Mucosa of gallbladder (tissue), 1 donor: ENCODE measurements at regions not wholly inside any gene's neighbourhood (a gene's known extent, or its start where the extent isn't known, plus 50 kb on each side); places are given as distances from the start of the nearest gene placed in this dataset.

Experiments
- DNase-seq: peaks from one replicate; pipeline ENCODE4 v3.0.0-alpha.2; 2020; ENCODE audit warnings: low spot score
- donor health status: DM: no; HTN: no; CAD: no.

DNA sequence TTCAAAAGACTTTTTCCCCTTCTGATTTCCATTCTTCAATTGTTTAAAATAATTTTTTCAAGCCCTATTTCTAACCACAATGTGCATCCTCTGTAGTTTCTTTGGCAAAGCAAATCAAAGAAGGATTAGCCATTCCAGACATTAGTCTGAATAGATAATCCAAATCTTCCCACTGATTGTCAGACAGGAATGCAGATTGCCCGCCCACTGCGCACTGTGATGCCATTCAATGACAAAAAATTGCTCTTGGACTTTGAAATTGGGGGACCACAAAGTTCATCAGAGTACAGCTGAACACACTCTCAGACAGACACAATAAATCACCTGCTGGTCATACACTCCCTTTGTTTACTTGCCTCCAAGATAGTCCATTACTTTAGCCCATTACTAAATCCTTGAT is 216.5 kb upstream of the DKK2 start:
- no peak for DNase-seq

DNA sequence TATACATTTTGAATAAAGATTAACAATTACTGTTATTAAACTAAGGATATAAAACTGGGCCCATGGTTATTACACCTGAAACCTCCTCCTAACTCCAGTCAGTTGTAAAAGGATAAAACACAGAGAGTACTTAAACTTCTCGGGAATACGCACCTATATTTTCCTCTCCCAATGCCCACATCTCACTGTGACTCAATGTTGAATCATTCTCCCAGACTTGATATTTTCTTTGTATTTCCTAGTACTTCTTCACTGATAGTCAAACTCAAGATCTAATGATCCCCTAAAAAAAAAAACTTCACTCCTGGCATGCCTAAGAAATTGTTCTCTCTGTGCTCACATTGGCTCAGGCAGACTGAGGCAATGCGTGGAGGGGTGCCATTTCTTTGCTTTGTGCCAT is 212.5 kb upstream of the DKK2 start:
- DNase-seq: no peak

DNA sequence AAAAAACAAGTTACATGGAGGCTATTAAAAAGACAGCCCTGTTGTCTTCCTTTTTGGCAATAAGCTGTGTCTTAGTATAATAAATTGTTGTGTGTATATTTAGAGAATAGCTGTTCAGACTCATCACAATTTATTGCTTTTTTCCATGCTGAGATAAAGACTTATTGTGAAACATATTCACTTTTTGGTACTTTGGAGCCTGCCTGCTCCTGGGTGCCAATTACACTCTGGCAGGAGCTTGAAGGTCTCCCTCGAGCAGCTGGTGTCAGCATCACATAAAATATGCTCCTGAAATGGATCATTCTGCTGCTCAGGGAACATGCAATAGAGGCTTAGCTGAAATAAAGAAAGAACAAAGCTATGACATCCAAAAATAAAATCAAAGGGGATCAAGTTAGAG is 211.6 kb upstream of the DKK2 start:
- DNase-seq: no peak

DNA sequence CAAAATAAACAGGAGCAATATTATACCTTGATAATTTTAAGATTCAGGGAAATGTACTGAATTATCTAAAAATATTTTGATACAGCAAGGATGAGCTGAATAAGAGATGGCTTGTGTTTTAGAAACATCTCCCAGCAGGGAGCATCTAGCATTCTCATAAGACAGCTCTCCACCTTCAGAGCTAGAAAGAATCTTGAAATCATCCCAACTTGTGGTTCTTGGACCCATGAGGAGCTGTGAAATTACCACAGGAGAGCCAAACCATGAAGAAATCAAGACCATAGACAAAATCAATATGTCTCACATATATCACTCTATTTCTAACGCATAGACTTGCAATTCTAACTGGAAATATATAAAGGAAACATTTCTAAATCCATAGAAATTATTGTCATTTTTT is 210.6 kb upstream of the DKK2 start:
- DNase-seq: no peak

DNA sequence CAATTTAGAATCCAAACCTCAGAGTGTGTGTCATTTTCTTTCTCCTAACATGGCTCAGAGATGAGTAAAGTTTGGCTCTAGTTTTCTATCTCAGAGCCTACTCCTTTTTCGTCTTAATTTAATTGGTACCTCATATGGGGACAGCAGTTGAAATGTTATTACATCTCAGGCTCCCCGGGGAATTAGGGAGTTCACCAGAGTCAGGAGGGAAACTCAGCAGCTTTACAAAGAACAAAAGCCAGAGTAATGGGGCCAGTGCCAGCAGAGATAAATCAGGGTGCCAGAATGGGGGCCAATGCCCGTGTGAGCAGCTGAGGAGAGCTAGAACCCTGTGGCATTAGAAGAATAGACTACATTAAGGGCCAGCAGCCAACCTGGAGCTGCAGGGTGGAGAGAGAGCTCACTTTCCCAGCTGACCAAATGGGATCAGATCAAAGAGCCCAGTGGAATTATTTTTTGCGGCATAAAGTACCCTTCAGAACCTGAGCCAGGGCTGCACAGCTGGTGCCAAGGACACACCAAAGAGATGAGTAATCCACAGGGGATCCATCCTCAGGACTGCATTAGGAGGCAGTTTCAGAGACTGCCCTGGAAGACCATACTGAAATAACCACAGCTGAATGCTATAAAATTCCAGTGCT is 207.1 kb upstream of the DKK2 start:
- no peak for DNase-seq

DNA sequence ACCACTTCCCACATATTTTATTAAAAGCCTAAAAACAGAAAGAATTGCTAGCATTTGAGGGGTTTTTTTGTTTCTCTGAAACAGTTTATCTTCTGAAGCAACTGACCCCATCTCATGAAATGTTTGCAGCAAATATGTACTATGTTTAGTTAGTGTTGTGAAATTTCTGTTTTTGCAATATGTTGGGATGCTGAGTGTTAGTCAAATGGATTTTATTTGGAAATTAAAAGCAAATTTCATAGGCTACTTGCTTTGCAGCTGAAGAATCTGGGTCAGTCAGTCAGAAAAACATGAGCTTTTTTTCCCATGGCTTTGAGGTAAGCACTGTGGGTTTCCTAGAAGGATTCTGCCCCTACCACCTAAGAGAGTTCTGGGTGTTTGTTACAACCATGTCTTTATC is 184.9 kb upstream of the DKK2 start:
- no peak for DNase-seq

DNA sequence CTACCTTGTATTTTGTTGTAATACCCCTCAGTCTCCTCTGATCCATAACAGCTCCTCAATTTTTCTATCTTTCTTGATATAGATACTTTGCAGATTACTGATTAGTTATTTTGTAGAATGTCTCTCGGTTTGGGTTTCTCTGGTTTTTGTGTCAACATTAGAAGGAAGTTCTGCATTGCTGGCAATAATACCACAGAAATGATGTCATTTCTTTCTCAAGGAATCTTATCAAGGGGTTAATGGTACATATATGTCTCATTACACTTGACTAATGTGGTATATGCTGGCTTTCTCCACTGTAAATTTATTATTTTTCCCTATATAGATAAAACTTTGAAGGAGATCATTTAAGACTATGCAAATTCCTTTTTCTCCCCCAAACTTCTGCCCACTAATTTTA is 183.6 kb upstream of the DKK2 start:
- DNase-seq: no peak

DNA sequence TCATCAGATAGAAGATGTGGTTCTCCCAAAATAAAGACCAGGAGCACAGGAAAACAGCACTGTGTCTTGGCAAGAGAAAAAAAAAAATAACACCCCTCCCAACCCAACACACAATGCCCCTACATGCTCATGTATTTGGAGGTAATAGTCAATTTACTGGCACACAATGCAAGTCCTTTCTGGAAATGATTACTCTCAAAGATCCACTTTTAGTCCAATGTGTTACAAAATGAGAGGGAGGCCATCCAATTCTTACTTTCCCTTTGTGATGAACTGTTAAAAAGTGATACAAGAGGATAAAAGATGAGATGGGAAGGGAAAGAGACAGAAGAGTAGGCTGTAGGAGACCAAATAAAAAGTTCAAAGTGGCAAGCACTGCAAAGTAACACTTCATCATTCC is 180.3 kb upstream of the DKK2 start:
- DNase-seq: no peak

DNA sequence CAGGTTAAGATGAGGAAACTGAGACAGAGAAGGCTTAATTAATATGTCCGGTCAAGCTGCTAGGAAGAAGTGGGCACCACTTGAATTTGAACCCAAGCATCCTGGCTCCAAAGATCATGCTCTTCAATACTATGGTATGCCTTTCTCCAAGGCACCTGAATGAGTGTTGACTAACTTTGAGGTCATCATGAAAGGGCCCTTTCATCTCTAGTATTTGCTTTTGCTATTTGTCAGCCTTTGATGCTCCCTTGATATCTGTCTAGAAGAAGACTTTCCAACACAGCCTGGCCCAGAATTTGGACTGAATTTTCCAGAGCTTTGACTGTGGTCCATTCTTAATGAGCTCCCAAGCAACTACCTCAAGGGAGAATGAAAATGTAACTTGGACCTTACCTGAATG is 179.1 kb upstream of the DKK2 start:
- DNase-seq: no peak

DNA sequence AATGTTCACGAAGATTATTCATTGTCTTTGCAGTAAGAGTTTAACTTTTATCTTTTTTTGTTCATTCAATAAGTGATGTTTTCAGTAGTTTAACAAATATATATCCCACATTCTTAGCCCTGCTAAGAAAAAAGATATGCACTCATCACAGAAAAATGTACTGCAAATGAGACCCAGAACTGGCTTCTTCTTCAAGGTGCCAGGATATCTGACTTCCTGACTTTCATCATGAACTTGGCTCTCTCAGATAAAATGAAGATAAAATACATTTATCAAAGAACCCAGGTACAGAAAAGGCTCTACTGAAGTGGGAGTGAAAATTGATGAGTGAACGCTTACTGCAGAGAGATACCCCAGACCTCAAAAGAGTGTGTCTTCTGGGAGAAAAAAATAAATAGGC is 177.8 kb upstream of the DKK2 start:
- no peak for DNase-seq

DNA sequence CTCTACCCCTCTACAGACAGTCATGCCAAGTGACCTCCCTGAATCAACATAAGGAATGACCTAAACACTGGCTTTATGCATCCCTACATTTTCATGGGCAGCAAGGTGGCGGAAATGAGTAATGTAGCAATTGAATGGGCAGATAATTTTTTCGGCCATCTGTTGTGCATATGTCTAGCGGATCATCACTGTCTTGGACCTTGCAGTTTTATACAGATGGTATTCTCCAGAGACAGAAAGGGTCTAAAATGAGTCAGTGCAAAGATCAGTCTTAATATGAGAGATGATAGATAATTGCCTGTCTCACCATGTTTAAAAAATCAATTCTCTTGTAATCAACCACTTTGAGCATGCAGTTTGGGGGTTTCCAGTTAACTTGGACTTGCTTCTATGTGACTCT is 177.3 kb upstream of the DKK2 start:
- no peak for DNase-seq

DNA sequence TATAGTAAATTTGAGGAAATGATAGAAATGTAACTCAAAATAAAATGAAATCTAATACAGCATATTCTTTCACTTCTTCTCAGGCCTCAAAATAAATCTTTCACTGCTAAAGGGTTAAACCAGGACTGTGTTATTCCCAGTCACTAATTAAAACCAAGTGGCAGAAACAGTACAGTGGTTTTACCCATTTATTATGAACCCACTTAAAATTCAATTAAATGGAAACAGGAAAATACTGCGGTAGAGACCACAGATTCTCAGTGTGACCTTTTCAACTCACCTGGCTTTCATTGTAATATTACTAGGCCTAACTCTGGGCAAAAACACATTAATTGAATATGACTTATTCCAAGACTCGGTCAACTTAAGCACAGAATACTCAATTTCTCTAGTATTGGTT is 176.5 kb upstream of the DKK2 start:
- DNase-seq: no peak

DNA sequence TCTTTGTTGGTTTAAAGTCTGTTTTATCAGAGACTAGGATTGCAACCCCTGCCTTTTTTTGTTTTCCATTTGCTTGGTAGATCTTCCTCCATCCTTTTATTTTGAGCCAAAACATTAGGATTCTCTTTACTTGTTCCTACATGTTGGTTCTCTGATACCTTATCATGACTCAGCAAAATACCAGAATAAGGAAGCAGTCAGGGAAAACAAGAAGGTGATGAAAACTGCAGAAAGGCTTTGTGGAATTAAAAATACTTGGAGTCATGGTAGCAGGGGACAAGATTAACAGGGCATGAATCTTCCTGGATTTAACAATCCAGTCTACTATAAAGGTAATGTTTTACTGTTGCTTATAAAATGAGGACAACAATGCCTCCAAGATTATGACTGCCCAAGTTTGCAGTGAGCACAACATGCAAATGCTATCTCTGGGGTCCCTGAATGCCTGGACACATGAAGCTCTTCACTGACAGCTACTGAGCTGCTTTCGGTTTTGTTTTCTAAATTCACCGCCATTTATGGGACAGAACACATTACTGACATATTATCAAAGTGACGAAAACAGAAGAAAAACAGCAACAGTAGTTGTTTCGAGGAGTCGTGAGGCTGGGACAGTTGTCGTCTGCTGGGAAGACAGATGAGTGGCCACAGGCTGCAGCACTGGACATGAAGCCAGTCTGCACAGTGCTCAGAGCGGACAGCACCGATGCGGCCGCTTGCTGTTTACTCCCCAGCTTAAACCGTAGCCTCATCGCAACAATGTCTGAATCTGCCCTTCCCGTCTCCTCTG is 174.5 kb upstream of the DKK2 start:
- DNase-seq: no peak

DNA sequence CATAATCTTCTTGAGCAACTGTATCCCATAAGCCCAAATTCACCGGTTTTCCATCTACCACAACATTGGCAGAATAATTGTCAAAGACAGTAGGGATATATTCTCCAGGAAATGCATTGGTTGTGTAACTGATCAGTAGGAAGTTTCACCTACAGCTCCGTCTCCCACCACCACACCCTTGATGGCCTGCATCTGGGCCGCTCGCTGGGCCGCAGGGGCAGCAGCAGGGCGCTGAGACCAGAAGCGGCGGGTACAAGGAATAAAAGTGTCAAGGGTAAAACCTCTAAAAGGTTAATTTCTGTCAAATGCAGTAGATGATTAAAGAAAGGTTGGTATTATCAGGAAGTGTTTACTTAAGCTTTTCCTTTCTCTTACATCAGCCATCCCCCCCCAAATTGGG is 167.6 kb upstream of the DKK2 start:
- DNase-seq: no peak

DNA sequence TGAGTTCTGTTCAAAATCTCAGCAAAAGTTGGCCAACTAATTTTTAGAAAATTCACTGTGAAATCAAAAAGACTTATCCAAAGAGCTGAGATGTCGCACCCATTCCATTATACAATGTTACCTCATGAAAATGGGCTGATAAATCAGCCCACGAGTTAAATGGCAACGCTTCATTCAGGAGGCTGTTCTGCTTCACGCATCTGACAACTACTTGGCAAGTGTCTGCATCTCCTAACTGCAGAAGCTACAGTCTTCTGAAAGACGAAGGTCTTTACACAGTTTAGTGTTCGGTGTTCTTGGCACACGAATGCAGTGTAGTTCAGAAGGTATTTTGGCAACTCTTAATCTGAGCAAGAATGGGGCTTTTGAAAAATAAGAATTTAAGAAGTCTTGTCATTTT is 166.6 kb upstream of the DKK2 start:
- DNase-seq: no peak

DNA sequence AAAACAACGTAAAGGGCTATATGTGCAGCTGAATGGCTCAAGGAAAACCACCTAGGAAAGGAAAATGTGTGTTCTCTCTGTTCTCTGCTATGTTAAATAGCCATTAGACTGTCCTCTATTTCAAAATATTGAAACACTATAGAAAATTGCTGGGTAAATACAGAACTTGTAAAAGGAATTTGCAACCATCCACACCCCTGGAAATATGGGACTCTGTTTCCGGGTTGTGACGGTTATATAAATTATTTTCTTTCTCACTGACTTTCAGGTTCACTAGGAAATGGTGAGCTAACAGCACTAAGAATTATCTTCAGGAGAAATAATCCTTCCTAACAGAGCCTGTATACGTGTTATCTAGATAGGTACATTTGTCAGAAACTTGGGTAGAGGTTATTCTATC is 161.0 kb upstream of the DKK2 start:
- no peak for DNase-seq

DNA sequence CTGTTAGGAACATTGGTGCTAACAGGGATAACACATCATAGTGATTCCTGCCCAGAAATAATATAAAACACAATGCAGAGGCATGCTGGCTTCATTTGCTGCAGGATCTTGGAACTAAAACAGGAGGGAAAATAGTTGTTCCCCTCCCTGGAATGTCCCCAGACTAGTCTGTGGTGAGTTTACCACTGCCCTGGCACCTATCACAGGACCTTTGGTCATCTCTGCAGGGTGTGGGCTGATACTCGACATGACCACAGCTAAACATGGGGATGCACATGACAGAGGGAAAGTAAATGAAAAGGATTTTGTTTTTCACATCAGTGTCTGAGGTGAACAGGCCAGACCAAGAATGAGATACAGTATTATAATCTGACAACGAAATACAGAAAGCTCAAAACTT is 160.2 kb upstream of the DKK2 start:
- no peak for DNase-seq

DNA sequence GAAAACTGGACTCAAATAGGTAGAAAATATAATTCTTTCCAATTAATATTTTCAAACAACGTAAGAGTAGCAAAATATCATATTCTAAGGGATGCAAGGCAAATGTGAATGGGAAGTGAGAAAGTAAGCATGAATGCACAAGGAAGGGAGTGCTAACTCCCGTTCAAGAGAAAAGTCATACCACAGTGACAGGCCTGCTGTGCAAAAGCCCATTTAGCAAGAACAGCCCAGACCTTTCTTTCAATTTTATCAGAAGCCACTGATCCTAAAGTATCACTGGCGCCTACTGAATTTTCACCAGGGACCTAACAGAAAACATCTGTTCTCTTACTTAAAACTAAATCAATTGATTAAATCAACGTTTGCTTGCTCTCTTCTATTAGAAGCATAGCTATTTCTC is 157.9 kb upstream of the DKK2 start:
- DNase-seq: no peak

DNA sequence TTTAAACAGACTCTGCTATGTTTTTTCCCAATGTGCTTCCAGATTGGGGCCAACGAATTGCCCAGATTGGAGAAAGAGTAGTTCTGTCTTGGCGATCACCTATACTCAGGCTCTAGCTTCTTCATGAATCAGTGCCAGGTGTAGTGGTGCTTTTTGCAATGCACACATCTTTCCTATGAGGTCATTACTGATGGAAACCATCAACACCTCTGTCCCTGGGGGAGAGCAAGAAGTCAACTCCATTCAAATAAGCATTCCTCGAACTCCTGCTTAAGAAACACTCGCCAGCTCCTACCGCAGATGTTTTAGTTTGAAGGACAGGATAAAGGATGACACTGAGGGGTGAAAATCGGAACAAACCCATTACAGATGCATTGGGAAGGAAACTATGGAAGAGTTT is 156.5 kb upstream of the DKK2 start:
- no peak for DNase-seq

DNA sequence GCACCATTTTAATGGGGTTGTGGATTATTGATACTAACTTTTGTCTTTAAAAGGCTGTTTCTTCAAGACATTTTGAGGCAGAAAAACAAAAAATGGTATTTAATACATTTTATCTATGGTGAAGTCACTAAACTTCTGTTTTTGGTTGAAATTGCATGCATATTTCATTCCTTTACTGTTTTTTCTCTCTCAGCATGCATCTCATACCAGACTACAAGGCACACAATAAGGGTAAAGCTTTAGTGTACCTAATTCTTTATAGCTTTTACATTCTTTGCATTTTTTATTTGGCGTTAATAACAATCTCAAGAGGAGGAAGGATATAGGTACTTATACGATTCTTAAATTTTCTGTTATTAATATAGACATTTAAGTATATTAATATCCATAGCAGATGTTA is 151.0 kb upstream of the DKK2 start:
- DNase-seq: no peak

DNA sequence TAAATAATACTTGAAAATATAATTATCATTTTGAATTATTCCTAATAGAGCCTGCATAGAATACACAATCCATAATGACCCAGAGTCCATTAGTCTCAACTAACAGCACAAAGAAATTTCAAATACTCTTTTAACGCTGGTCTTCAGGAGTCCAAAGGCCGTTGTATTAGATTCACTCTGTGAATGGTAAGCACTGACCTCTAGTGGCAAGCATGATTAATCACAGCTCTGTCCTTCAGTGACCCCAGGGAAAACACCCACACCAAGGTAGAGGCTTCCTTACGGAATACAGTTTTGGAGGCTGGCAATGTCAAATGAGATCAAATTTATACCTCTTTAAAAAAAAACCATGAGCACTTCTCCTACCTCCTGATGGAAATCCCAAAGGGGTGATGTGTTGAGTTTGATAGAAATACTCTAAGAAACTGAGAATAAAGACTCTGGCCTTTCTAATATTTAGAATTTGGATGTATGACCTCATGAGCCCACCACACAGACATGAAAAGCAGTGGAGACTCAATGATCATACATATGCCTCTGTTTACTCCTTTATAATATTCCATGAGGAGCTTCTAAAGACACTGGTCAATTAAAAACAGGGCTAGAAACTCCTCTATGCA is 147.2 kb upstream of the DKK2 start:
- DNase-seq: peak; percentile 22

DNA sequence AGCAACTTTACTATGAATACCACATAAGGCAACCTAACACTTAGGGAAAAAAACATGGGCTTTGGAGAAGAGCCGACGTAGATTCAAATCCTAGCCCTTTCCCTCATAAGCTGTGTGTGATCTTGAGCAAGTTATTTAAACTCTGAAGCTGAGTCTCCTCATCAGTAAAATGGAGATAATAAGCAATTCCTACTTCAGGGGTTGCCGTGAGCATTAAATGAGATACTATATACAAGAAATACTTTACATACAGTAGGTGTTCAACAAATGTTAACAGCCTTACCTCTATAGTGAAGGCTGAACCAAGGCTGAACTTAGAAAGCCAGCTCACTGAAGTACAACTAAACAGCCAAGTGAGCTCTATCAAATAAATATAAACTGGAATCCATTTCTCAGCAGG is 146.2 kb upstream of the DKK2 start:
- DNase-seq: no peak

DNA sequence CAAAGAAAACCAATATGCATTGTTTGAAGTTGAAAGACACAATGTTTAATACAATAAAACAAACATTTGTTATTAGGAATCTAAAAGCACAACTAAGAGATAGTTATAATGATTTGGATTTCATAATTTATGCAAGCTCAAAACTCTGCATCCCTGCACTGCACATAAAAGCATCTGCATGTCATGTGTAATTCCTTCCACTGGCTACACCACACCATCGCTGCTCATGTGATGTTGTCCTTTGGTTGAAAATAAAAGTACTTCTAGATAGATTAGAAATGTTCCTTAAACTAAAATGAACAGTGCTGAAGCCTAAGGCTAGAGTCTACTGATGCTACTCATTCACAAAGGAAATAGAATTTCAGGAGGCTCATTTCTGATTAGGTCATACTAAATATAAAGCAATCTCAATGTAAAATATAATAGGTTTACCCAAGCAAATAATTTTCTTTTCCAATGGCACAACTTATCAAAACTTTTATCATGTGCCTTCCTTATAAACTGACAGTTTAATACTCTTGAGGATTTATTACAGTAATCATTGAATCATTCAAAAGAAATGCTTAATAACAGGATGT is 130.8 kb upstream of the DKK2 start:
- no peak for DNase-seq
